GM12878 (cell line): ENCODE measurements at regions not wholly inside any gene's neighbourhood (a gene's known extent, or its start where the extent isn't known, plus 50 kb on each side); places are given as distances from the start of the nearest gene placed in this dataset.

Experiments used
- CHD4 ChIP-seq: fragments of 200-600 bp; sonication (generic); IDR thresholded peaks from 2 replicates; pipeline ENCODE4 v1.6.1; 2016; ENCODE audit warnings: mild to moderate bottlenecking
- EZH2 ChIP-seq: IDR thresholded peaks from 2 replicates; pipeline ENCODE4 v1.6.1; 2012; ENCODE audit warnings: low read depth, mild to moderate bottlenecking, control low read depth, inconsistent platforms, low read length, borderline replicate concordance; ENCODE audit not compliant: control insufficient read depth
- SP1 ChIP-seq: IDR thresholded peaks from one replicate; pipeline ENCODE4 v1.6.1; 2011; ENCODE audit warnings: low read depth, low read length
- TF ChIP-seq, protein P1 (sequence below): fragments of 450-650 bp; IDR thresholded peaks from 2 replicates; pipeline ENCODE4 v1.6.1; 2016; ENCODE audit warnings: mild to moderate bottlenecking, moderate library complexity, borderline replicate concordance

DNA sequence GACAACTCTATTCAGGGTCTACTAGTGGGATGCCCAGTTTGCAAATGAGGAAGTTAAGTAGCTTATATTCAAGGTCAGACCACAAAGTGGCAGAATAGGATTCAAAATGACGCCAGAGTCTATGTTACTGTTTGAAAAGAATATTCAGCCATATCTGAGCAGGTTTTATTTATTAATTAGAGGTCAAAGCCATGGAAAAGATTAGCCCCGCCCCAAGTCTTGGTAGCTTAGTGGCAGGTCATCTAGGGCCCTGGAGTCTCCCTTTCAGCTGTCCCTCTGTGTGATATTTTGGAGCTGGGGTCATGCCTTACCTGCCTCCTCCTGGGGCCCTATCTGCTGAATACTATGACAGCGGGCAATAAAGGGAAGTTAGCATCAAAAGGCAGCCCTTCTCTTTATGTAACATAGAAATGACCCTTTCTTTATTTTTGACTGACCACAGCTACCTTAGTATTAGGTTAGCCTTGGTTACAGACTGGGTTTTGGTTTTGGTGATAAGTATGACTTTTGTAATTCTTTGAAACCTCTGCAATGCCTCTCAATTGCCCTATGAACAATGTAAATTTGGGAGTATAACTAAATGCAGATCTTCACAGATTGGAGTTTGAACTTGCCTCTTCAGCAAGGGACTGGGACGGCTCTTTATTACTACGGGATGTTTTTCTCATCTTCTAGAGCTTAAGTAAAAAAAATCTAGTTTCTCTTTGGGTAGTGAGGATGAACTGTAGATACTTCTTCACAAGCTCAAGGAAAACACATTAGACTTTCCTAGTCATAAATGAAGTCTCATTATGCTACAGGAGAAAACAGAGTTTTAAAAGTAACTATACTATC lies 153.0 kb upstream of the ITGA4 start (continued):
- TF ChIP-seq, protein P1, sequence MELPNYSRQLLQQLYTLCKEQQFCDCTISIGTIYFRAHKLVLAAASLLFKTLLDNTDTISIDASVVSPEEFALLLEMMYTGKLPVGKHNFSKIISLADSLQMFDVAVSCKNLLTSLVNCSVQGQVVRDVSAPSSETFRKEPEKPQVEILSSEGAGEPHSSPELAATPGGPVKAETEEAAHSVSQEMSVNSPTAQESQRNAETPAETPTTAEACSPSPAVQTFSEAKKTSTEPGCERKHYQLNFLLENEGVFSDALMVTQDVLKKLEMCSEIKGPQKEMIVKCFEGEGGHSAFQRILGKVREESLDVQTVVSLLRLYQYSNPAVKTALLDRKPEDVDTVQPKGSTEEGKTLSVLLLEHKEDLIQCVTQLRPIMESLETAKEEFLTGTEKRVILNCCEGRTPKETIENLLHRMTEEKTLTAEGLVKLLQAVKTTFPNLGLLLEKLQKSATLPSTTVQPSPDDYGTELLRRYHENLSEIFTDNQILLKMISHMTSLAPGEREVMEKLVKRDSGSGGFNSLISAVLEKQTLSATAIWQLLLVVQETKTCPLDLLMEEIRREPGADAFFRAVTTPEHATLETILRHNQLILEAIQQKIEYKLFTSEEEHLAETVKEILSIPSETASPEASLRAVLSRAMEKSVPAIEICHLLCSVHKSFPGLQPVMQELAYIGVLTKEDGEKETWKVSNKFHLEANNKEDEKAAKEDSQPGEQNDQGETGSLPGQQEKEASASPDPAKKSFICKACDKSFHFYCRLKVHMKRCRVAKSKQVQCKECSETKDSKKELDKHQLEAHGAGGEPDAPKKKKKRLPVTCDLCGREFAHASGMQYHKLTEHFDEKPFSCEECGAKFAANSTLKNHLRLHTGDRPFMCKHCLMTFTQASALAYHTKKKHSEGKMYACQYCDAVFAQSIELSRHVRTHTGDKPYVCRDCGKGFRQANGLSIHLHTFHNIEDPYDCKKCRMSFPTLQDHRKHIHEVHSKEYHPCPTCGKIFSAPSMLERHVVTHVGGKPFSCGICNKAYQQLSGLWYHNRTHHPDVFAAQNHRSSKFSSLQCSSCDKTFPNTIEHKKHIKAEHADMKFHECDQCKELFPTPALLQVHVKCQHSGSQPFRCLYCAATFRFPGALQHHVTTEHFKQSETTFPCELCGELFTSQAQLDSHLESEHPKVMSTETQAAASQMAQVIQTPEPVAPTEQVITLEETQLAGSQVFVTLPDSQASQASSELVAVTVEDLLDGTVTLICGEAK: no peak
- no peak for TF ChIP-seq CHD4
- no peak for TF ChIP-seq SP1
- no peak for TF ChIP-seq EZH2
